Tibial artery (tissue), 4 donors: ENCODE measurements at regions not wholly inside any gene's neighbourhood (a gene's known extent, or its start where the extent isn't known, plus 50 kb on each side); places are given as distances from the start of the nearest gene placed in this dataset.

Experiments used
- DNase-seq, 2 donors: peaks; one replicate each; pipeline ENCODE4 v3.0.0-alpha.2; 2019
- H3K27ac ChIP-seq, 2 donors: fragments of 200-600 bp; sonication (generic) in 1 of 2; 1 replicate in 1 of 2; 2 replicates in 1 of 2; pipeline ENCODE4 v1.5.1; 2018 to 2019; ENCODE audit warnings: mild to moderate bottlenecking in 1 of 2
- H3K27me3 ChIP-seq, 2 donors: fragments of 200-600 bp; sonication (generic) in 1 of 2; one replicate each; pipeline versions ENCODE4 v1.5.1 to v1.6.0; 2016 to 2019
- H3K36me3 ChIP-seq, 3 donors: fragments of 200-600 bp; sonication (generic) in 2 of 3; one replicate each; pipeline ENCODE4 v1.5.1; 2016 to 2019; ENCODE audit warnings: mild to moderate bottlenecking in 2 of 3
- H3K4me1 ChIP-seq, 4 donors: fragments of 200-600 bp; sonication (generic) in 2 of 4; 1 replicate in 3 of 4; 2 replicates in 1 of 4; pipeline ENCODE4 v1.5.1; 2016 to 2019
- H3K4me3 ChIP-seq, 2 donors: fragments of 200-600 bp; sonication (generic) in 1 of 2; 1 replicate in 1 of 2; 2 replicates in 1 of 2; pipeline ENCODE4 v1.5.1; 2018 to 2019; ENCODE audit warnings: mild to moderate bottlenecking in 2 of 2
- H3K9me3 ChIP-seq, 3 donors: fragments of 200-600 bp; sonication (generic) in 1 of 3; one replicate each; pipeline ENCODE4 v1.5.1; 2016 to 2019
- CTCF ChIP-seq, 2 experiments: fragments of 200-600 bp in 1 of 2; fragments of 450-650 bp in 1 of 2; IDR thresholded peaks; one replicate each; pipeline ENCODE4 v1.5.1; 2017 to 2019; ENCODE audit warnings: antibody characterized with exemption in 2 of 2, mild to moderate bottlenecking in 1 of 2, moderate library complexity in 1 of 2
- intact Hi-C: fragments of 100-400 bp; cut with DNase I; formaldehyde crosslinking; loops from one replicate; pipeline ENCODE4 v1.15.0; 2023; ENCODE audit warnings: low total_unique reads

GRCh38 chr2:221831051-221831450, 258.9 kb upstream of the EPHA4 start:
- TF ChIP-seq CTCF (IDR thresholded peaks at IDR 0.05) = no peak
- no peak for DNase-seq
- intact Hi-C loops = no loop called here
- Histone ChIP-seq H3K27ac (no peak overlapping the region), H3K36me3 (no peaks in the 10 kb centered on the region), H3K27me3 (no peaks in the 10 kb centered on the region), H3K4me3 (no peak overlapping the region), H3K4me1 (no peaks in the 10 kb centered on the region), H3K9me3 (no peaks in the 10 kb centered on the region)

- intact Hi-C loops = no loop called here
- Histone ChIP-seq H3K27ac (no peak overlapping the region), H3K4me1 (no peaks in the 10 kb centered on the region), H3K4me3 (no peak overlapping the region), H3K36me3 (no peaks in the 10 kb centered on the region), H3K27me3 (no peaks in the 10 kb centered on the region), H3K9me3 (no peaks in the 10 kb centered on the region)
- no peak for DNase-seq
- no peak for TF ChIP-seq CTCF (IDR thresholded peaks at IDR 0.05)
Measured at GRCh38 chr2:221822416-221822815, 250.3 kb upstream of the EPHA4 start.

- TF ChIP-seq CTCF (IDR thresholded peaks at IDR 0.05) = no peak
- intact Hi-C loops = no loop called here
- DNase-seq = no peak
- Histone ChIP-seq H3K27ac (no peak overlapping the region), H3K9me3 (no peaks in the 10 kb centered on the region), H3K27me3 (no peaks in the 10 kb centered on the region), H3K4me3 (no peak overlapping the region), H3K36me3 (no peaks in the 10 kb centered on the region), H3K4me1 (no peaks in the 10 kb centered on the region)
Measured at GRCh38 chr2:221818616-221819320, 246.7 kb upstream of the EPHA4 start.

GRCh38 chr2:221817878-221818277, 245.8 kb upstream of the EPHA4 start:
- no peaks in the 10 kb centered on the region for H3K36me3 ChIP-seq
- DNase-seq = no peak
- H3K4me1 ChIP-seq = no peaks in the 10 kb centered on the region
- no peaks in the 10 kb centered on the region for H3K27me3 ChIP-seq
- H3K9me3 ChIP-seq = no peaks in the 10 kb centered on the region
- TF ChIP-seq CTCF (IDR thresholded peaks at IDR 0.05) = no peak
- intact Hi-C loops = no loop called here
- no peak overlapping the region for H3K27ac ChIP-seq
- no peak overlapping the region for H3K4me3 ChIP-seq

GRCh38 chr2:221817052-221817451, 244.9 kb upstream of the EPHA4 start:
- no peak for TF ChIP-seq CTCF (IDR thresholded peaks at IDR 0.05)
- intact Hi-C loops = no loop called here
- no peaks in the 10 kb centered on the region for H3K36me3 ChIP-seq
- no peak overlapping the region for H3K4me3 ChIP-seq
- no peak overlapping the region for H3K27ac ChIP-seq
- H3K4me1 ChIP-seq = no peaks in the 10 kb centered on the region
- no peaks in the 10 kb centered on the region for H3K9me3 ChIP-seq
- no peak for DNase-seq
- no peaks in the 10 kb centered on the region for H3K27me3 ChIP-seq

- H3K9me3 ChIP-seq = no peaks in the 10 kb centered on the region
- TF ChIP-seq CTCF (IDR thresholded peaks at IDR 0.05) = no peak
- H3K4me3 ChIP-seq = no peak overlapping the region
- intact Hi-C loops = no loop called here
- H3K36me3 ChIP-seq = no peaks in the 10 kb centered on the region
- no peaks in the 10 kb centered on the region for H3K4me1 ChIP-seq
- DNase-seq = no peak
- no peak overlapping the region for H3K27ac ChIP-seq
- no peaks in the 10 kb centered on the region for H3K27me3 ChIP-seq
Measured at GRCh38 chr2:221816566-221816965, 244.5 kb upstream of the EPHA4 start.
